ENCODE measurements at regions not wholly inside any gene's neighbourhood (a gene's known extent, or its start where the extent isn't known, plus 50 kb on each side); places are given as distances from the start of the nearest gene placed in this dataset.

- TF ChIP-seq CTCF (IDR thresholded peaks at IDR 0.05) (no peak), POLR2AphosphoS5 (IDR thresholded peaks at IDR 0.05; ENCODE audit: insufficient read depth in 1 of 2, low read depth in 1 of 2) (no peak)
These were observed 130.8 kb upstream of the NT5C1B start for GRCh38 chr2:18719978-18720775.

Data from vagina (tissue), 2 donors.